GM23248 (cell line): ENCODE measurements at regions not wholly inside any gene's neighbourhood (a gene's known extent, or its start where the extent isn't known, plus 50 kb on each side); places are given as distances from the start of the nearest gene placed in this dataset.
A peak's percentile ranks its signal among the peaks of the same experiment; 100 is the strongest.

Experiments used
- DNase-seq: peaks from one replicate; pipeline ENCODE4 v3.0.0-alpha.2; 2015
- H2AFZ ChIP-seq: fragments of 200-600 bp; sonication (generic); 2 replicates; pipeline ENCODE4 v1.6.1; 2016; ENCODE audit warnings: antibody characterized with exemption
- H3F3A ChIP-seq: fragments of 200-600 bp; sonication (generic); 2 replicates; pipeline ENCODE4 v1.6.1; 2016; ENCODE audit warnings: mild to moderate bottlenecking, antibody characterized with exemption, mixed run types; ENCODE audit not compliant: insufficient read depth
- H3K27ac ChIP-seq: fragments of 200-600 bp; sonication (generic); 2 replicates; pipeline ENCODE4 v1.5.1; 2016; ENCODE audit warnings: mild to moderate bottlenecking
- H3K27me3 ChIP-seq: fragments of 200-600 bp; sonication (generic); replicated peaks from 2 replicates; pipeline ENCODE4 v1.6.1; 2016; ENCODE audit warnings: mild to moderate bottlenecking; ENCODE audit not compliant: insufficient read depth
- H3K36me3 ChIP-seq: fragments of 200-600 bp; sonication (generic); 2 replicates; pipeline ENCODE4 v1.6.1; 2016; ENCODE audit warnings: low read depth, mild to moderate bottlenecking
- H3K4me1 ChIP-seq: fragments of 200-600 bp; sonication (generic); 2 replicates; pipeline ENCODE4 v1.6.1; 2016; ENCODE audit warnings: mild to moderate bottlenecking; ENCODE audit not compliant: insufficient read depth
- H3K4me2 ChIP-seq: fragments of 200-600 bp; sonication (generic); one replicate; pipeline ENCODE4 v1.6.1; 2016; ENCODE audit warnings: mild to moderate bottlenecking; ENCODE audit not compliant: unreplicated experiment
- H3K4me3 ChIP-seq: fragments of 200-600 bp; sonication (generic); 2 replicates; pipeline ENCODE4 v1.5.1; 2016; ENCODE audit warnings: mild to moderate bottlenecking
- H3K79me2 ChIP-seq: fragments of 200-600 bp; sonication (generic); 2 replicates; pipeline ENCODE4 v1.6.1; 2016; ENCODE audit warnings: mild to moderate bottlenecking; ENCODE audit not compliant: insufficient read depth
- H3K9ac ChIP-seq: fragments of 200-600 bp; sonication (generic); 2 replicates; pipeline ENCODE4 v1.6.1; 2016; ENCODE audit warnings: mild to moderate bottlenecking
- H3K9me2 ChIP-seq: fragments of 200-600 bp; sonication (generic); 2 replicates; pipeline ENCODE4 v1.6.1; 2016; ENCODE audit warnings: mixed run types, mild to moderate bottlenecking, moderate library complexity; ENCODE audit not compliant: insufficient read depth
- H3K9me3 ChIP-seq: fragments of 200-600 bp; sonication (generic); one replicate; pipeline ENCODE4 v1.6.1; 2017; ENCODE audit warnings: low read depth
- H4K20me1 ChIP-seq: fragments of 200-600 bp; sonication (generic); 2 replicates; pipeline ENCODE4 v1.6.0; 2016; ENCODE audit not compliant: insufficient read depth
- EZH2 ChIP-seq: fragments of 200-600 bp; sonication (generic); IDR thresholded peaks from 2 replicates; pipeline ENCODE4 v1.6.1; 2018; ENCODE audit warnings: antibody characterized with exemption, mild to moderate bottlenecking; ENCODE audit not compliant: insufficient read depth, poor library complexity, severe bottlenecking
- EZH2phosphoT487 ChIP-seq: fragments of 200-600 bp; sonication (generic); IDR thresholded peaks from 2 replicates; pipeline ENCODE4 v1.6.1; 2018; ENCODE audit warnings: antibody characterized with exemption, moderate library complexity, mild to moderate bottlenecking, low read depth; ENCODE audit not compliant: insufficient read depth
- WGBS, 2 experiments: methylation state at CpG; one replicate each; pipeline ENCODE4 v1.1.6; 2015 to 2017; ENCODE audit warnings: low lambda C conversion rate in 2 of 2, low coverage in 1 of 2; ENCODE audit errors: missing lambda C conversion rate in 2 of 2; 5-methylcytosine and 5-hydroxymethylcytosine counted together
- in situ Hi-C: fragments of 300-500 bp; cut with MboI; formaldehyde crosslinking; loops from 2 replicates; pipeline ENCODE4 v1.15.0; 2020

DNA sequence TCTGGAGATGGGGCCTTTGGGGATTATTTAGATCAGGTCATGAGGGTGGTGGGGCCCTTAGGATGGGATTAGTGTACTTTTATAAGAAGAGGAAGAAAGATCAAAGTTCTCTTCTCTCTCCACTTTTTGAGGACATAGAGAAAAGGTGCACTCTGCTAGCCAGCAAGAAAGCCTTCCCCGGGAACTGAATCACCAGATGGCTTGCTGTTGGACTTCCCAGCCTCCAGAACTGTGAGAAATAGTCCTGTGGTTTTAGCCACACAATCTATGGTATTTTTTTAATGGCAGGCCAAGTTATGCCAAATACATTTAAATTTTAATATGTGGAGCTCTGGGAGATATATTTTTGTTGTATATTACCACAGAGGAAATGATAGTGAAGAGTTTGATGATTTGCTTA, 385.8 kb downstream of the KLF12 start:
- no peaks in the 10 kb centered on the region for H3K36me3 ChIP-seq
- no peaks in the 10 kb centered on the region for H3F3A ChIP-seq
- no peaks in the 10 kb centered on the region for H3K27me3 ChIP-seq
- no peak overlapping the region for H3K27ac ChIP-seq
- H3K9me3 ChIP-seq, result no peaks in the 10 kb centered on the region
- H3K4me2 ChIP-seq, result no peak overlapping the region
- no peak for DNase-seq
- H3K4me3 ChIP-seq, result no peak overlapping the region
- 100% methylated on average over 1 of the region's 1 CpG for WGBS, 2 experiments
- H3K79me2 ChIP-seq, result no peaks in the 10 kb centered on the region
- H3K4me1 ChIP-seq, result no peaks in the 10 kb centered on the region
- no peak for TF ChIP-seq EZH2phosphoT487
- no peak overlapping the region for H2AFZ ChIP-seq
- H3K9me2 ChIP-seq, result no peaks in the 10 kb centered on the region
- H3K9ac ChIP-seq, result no peak overlapping the region
- no peaks in the 10 kb centered on the region for H4K20me1 ChIP-seq
- in situ Hi-C loops, result no loop called here

DNA sequence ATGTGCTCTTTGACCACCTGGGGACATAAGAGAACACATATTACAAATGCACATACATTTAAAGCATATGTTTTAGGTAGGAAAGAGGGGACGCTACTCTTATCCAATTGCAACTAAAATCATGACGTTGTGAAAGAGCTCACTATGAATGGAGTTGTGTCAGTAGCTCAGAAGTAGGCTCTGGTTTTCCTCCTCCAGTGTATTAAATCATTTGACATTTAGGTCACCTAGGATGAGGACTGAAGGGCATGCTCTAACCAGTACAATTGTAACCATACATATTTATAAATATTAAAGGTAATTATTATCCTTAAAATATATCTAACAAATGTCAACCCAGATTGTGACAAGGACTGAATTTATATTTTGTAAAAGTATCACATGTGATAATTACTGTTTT, 389.0 kb downstream of the KLF12 start:
- H3K4me3 ChIP-seq, result no peak overlapping the region
- H3K79me2 ChIP-seq, result no peaks in the 10 kb centered on the region
- no peaks in the 10 kb centered on the region for H3K9me3 ChIP-seq
- no peaks in the 10 kb centered on the region for H3K27me3 ChIP-seq
- no peaks in the 10 kb centered on the region for H3K9me2 ChIP-seq
- TF ChIP-seq EZH2 (no peak), EZH2phosphoT487 (no peak)
- H2AFZ ChIP-seq, result no peak overlapping the region
- H3K4me1 ChIP-seq, result peaks cover 16% of the 10 kb centered on the region
- H3K36me3 ChIP-seq, result no peaks in the 10 kb centered on the region
- no peak overlapping the region for H3K27ac ChIP-seq
- 49 to 53% methylated on average over 2 of the region's 2 CpGs for WGBS, 2 experiments
- H3K9ac ChIP-seq, result no peak overlapping the region
- in situ Hi-C loops, result no loop called here
- no peak overlapping the region for H3K4me2 ChIP-seq
- DNase-seq, result no peak
- H4K20me1 ChIP-seq, result no peaks in the 10 kb centered on the region
- peaks cover 6% of the 10 kb centered on the region; the same call in 1 of the 2 replicates for H3F3A ChIP-seq

DNA sequence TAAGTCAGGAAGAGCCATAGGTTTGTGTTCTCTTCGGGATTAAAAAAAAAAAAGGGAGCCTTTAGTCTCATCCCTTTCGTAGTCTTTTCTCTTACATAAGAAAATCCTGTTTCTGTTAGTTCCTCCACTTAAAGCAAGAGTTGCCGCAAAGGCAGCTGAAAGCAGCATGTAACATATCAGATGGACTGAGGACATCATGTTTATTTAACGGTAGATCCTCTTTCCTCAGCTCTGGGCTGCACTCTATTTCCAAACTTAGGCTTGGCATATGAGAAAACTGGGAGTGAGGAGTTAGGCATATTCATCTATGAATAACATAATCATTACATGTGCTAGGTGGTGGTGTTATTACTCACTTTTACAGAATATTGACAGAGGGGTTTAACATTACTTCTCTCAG, 391.2 kb downstream of the KLF12 start:
- Histone ChIP-seq H3K79me2 (no peaks in the 10 kb centered on the region), H3K27ac (no peak overlapping the region), H3F3A (peaks cover 8% of the 10 kb centered on the region; the same call in 1 of the 2 replicates), H3K27me3 (no peaks in the 10 kb centered on the region), H3K9ac (no peak overlapping the region), H3K4me1 (peaks cover 17% of the 10 kb centered on the region), H3K4me2 (no peak overlapping the region), H3K9me2 (no peaks in the 10 kb centered on the region), H3K36me3 (no peaks in the 10 kb centered on the region), H2AFZ (no peak overlapping the region), H3K4me3 (no peak overlapping the region), H3K9me3 (no peaks in the 10 kb centered on the region), H4K20me1 (no peaks in the 10 kb centered on the region)
- TF ChIP-seq EZH2phosphoT487 (no peak), EZH2 (no peak)
- in situ Hi-C loops, result no loop called here
- 97 to 98% methylated on average over 4 of the region's 4 CpGs for WGBS, 2 experiments
- no peak for DNase-seq

DNA sequence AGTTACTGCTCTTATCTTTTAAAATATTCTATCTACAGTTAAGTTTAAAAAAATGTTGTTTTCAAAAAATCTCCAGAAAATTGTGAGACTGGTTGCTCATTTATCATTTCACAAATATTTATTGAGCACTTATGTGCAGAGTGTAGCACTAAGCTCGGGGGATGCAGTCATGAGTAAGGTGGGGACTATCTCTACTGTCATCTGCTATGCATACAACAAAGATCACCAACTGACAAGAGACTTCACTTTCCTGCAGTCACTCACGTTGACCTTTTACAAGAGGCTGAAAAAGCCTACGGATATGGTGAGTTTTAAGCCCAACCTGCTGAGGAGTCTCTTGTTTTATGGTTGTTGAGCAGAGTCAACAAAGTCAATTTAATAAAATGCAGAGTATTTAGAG, 392.5 kb downstream of the KLF12 start:
- Histone ChIP-seq H3K9me2 (no peaks in the 10 kb centered on the region), H3K79me2 (no peaks in the 10 kb centered on the region), H3F3A (peaks cover 8% of the 10 kb centered on the region; the same call in 1 of the 2 replicates), H3K9me3 (no peaks in the 10 kb centered on the region), H3K27me3 (no peaks in the 10 kb centered on the region), H3K4me3 (no peak overlapping the region), H4K20me1 (no peaks in the 10 kb centered on the region), H3K27ac (peak overlapping the region; percentile 51; the same call in 1 of the 2 replicates), H2AFZ (peak overlapping the region; percentile 45; the same call in 1 of the 2 replicates), H3K4me1 (peaks cover 17% of the 10 kb centered on the region), H3K4me2 (peak overlapping the region; percentile 78), H3K9ac (no peak overlapping the region), H3K36me3 (no peaks in the 10 kb centered on the region)
- TF ChIP-seq EZH2 (no peak), EZH2phosphoT487 (no peak)
- in situ Hi-C loops, result no loop called here
- WGBS, 2 experiments, result 73 to 75% methylated on average over 3 of the region's 3 CpGs
- peak; percentile 8 for DNase-seq

DNA sequence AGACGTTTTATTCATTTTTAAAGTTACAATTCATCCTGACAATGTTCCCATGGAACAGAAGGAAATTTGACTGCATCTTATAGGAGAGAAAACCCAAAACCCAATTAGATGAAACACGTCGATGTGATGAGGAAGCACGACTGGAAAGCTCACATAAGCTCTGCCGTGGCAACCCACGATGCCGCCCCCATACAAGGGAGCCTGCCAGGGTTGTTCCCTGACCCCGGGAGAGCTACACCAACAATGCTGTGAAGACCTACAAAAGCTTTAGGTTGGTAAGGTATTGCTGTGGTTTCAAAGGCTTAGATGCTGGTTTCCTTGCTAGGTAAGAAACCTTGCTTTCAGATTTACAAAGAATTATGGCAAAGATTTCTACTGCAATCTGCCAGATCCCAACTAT, 393.1 kb downstream of the KLF12 start:
- H3K4me3 ChIP-seq, result peak overlapping the region; percentile 64
- no peaks in the 10 kb centered on the region for H3K9me2 ChIP-seq
- no peaks in the 10 kb centered on the region for H3K79me2 ChIP-seq
- H3K9me3 ChIP-seq, result no peaks in the 10 kb centered on the region
- peak overlapping the region; percentile 45 for H2AFZ ChIP-seq
- H4K20me1 ChIP-seq, result no peaks in the 10 kb centered on the region
- H3F3A ChIP-seq, result peaks cover 8% of the 10 kb centered on the region; the same call in 1 of the 2 replicates
- peak overlapping the region; percentile 51 for H3K27ac ChIP-seq
- peak overlapping the region; percentile 54 for H3K9ac ChIP-seq
- no peaks in the 10 kb centered on the region for H3K27me3 ChIP-seq
- DNase-seq, result peak; percentile 67
- no peak for TF ChIP-seq EZH2phosphoT487
- no peak for TF ChIP-seq EZH2
- H3K4me1 ChIP-seq, result peaks cover 17% of the 10 kb centered on the region
- in situ Hi-C loops, result no loop called here
- H3K36me3 ChIP-seq, result no peaks in the 10 kb centered on the region
- peak overlapping the region; percentile 78 for H3K4me2 ChIP-seq
- 4 to 5% methylated on average over 8 of the region's 8 CpGs for WGBS, 2 experiments
